Mucosa of descending colon (tissue), 3 donors: ENCODE measurements at regions not wholly inside any gene's neighbourhood (a gene's known extent, or its start where the extent isn't known, plus 50 kb on each side); places are given as distances from the start of the nearest gene placed in this dataset.

Experiments
- ATAC-seq: fragments of 200-7000 bp; cut with Tn5 transposase; one replicate; pipeline ENCODE4 v1.9.1; 2020; ENCODE audit warnings: mild to moderate bottlenecking, moderate library complexity
- DNase-seq, 3 donors: peaks; one replicate each; pipeline ENCODE4 v3.0.0-alpha.2; 2020
- H3K36me3 ChIP-seq: fragments of 200-600 bp; one replicate; pipeline ENCODE4 v1.8.0; 2021; ENCODE audit warnings: low read depth, mild to moderate bottlenecking
- H3K4me1 ChIP-seq: fragments of 200-600 bp; one replicate; pipeline ENCODE4 v1.8.0; 2021; ENCODE audit warnings: low read depth, mild to moderate bottlenecking
- H3K4me3 ChIP-seq: fragments of 200-600 bp; one replicate; pipeline ENCODE4 v1.8.0; 2021; ENCODE audit warnings: mild to moderate bottlenecking
- H3K9me3 ChIP-seq: fragments of 200-600 bp; one replicate; pipeline ENCODE4 v1.8.0; 2021; ENCODE audit warnings: mild to moderate bottlenecking
- CTCF ChIP-seq: fragments of 200-600 bp; IDR thresholded peaks from one replicate; pipeline ENCODE4 v1.8.0; 2022; ENCODE audit warnings: antibody characterized with exemption, mild to moderate bottlenecking
- intact Hi-C, 2 donors: fragments of 100-400 bp; cut with DNase I in 1 of 2; cut with micrococcal nuclease in 1 of 2; formaldehyde crosslinking; loops; one replicate each; pipeline versions ENCODE4 v1.11.0 to v1.11.1; 2022; cut with DNase I, micrococcal nuclease
- donor health status: DM: no; HTN: no; CAD: no; lungs with moderate emphysema.
- donor health status: DM: no; HTN: no; CAD: no.
- donor health status: DM: no; HTN: yes; CAD: no.

DNA sequence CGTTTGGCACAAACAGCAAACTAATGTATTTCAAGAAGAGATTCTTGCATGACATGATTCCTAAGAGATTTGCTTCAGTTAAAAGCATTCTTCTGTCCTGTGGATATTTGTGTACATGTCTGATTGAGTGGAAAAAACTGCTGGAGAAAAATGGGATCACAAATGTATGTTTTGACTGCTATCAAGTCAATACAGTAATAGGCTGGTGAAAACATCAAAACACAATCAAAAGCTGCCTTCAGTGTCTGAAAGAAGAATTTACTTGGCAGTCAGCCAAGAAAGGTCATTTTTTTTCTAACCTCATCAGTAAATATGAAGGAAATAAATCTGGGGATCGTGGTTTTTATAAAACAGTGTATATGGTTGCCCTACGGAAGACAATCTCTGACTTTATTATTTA, 1214.8 kb downstream of the NSUN3 start:
- DNase-seq (no peak), ATAC-seq (no peak)
- no peak for TF ChIP-seq CTCF
- no peaks in the 10 kb centered on the region for H3K4me1 ChIP-seq
- no peak overlapping the region for H3K4me3 ChIP-seq
- H3K36me3 ChIP-seq, result no peaks in the 10 kb centered on the region
- intact Hi-C loops, result no loop called here
- H3K9me3 ChIP-seq, result no peaks in the 10 kb centered on the region

DNA sequence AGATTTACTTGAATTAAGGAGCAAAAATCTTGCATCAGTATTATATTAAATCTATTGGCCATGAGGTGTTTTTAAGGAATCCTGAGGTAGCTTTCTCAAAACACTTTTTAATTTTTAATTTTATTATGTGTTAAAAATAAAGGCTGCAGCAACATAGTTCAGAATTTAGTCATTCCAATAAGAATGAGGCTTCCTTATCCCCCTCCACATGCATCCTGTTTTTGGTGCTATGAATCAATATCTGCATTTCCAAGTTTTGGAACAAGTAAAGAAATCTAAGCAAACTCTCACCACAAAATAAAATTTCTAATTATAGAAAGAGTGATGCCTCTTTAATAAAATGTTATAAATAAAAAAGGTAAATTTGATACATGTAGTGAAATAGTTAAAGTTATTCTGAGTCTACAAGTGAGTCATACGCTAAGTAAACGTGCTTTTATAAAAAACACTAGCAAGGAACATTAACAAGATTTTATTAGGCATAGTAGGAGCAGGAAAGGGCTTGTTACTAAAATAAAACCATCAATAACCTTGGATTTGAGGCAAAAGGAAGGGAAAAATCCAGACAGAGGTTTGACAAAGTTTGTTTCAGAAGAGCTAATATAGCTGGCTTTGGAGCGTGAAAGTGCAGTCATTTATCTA, 1218.0 kb downstream of the NSUN3 start:
- DNase-seq (no peak), ATAC-seq (no peak)
- H3K4me3 ChIP-seq, result no peak overlapping the region
- intact Hi-C loops, result no loop called here
- TF ChIP-seq CTCF, result no peak
- no peaks in the 10 kb centered on the region for H3K9me3 ChIP-seq
- no peaks in the 10 kb centered on the region for H3K4me1 ChIP-seq
- no peaks in the 10 kb centered on the region for H3K36me3 ChIP-seq

- Histone ChIP-seq H3K36me3 (no peaks in the 10 kb centered on the region), H3K4me1 (no peaks in the 10 kb centered on the region), H3K9me3 (no peaks in the 10 kb centered on the region), H3K4me3 (no peak overlapping the region)
- no peak for DNase-seq
- TF ChIP-seq CTCF, result no peak
- intact Hi-C loops, result no loop called here
- ATAC-seq, result no peak
These were observed 1226.4 kb downstream of the NSUN3 start for GRCh38 chr3:95289295-95289694.

- DNase-seq (no peak), ATAC-seq (no peak)
- no peak for TF ChIP-seq CTCF
- Histone ChIP-seq H3K4me3 (no peak overlapping the region), H3K9me3 (no peaks in the 10 kb centered on the region), H3K4me1 (no peaks in the 10 kb centered on the region), H3K36me3 (no peaks in the 10 kb centered on the region)
- intact Hi-C loops, result no loop called here
These were observed 1234.7 kb downstream of the NSUN3 start for GRCh38 chr3:95297581-95297980.

- ATAC-seq, result no peak
- H3K36me3 ChIP-seq, result no peaks in the 10 kb centered on the region
- no peaks in the 10 kb centered on the region for H3K9me3 ChIP-seq
- TF ChIP-seq CTCF, result no peak
- H3K4me3 ChIP-seq, result no peak overlapping the region
- no peak for DNase-seq
- no peaks in the 10 kb centered on the region for H3K4me1 ChIP-seq
- intact Hi-C loops, result no loop called here
These were observed 1239.2 kb downstream of the NSUN3 start for GRCh38 chr3:95302044-95302443.

- no peak for DNase-seq
- no peak for ATAC-seq
- no peak for TF ChIP-seq CTCF
- H3K4me1 ChIP-seq, result no peaks in the 10 kb centered on the region
- H3K36me3 ChIP-seq, result no peaks in the 10 kb centered on the region
- no peaks in the 10 kb centered on the region for H3K9me3 ChIP-seq
- H3K4me3 ChIP-seq, result no peak overlapping the region
- intact Hi-C loops, result no loop called here
These were observed 1247.7 kb downstream of the NSUN3 start for GRCh38 chr3:95310560-95310959.
